Activated CD8-positive, alpha-beta T cell treated with anti-CD3 and anti-CD28 coated beads for 36 hours (primary cell): ENCODE measurements at regions not wholly inside any gene's neighbourhood (a gene's known extent, or its start where the extent isn't known, plus 50 kb on each side); places are given as distances from the start of the nearest gene placed in this dataset.

ENCODE experiments used
- ATAC-seq: fragments of 200-7000 bp; cut with Tn5 transposase; one replicate; pipeline ENCODE4 v1.10.0; 2021; ENCODE audit warnings: mild to moderate bottlenecking, moderate library complexity
- CTCF ChIA-PET: fragments of 350-600 bp; sonication (Branson Sonifier 250); formaldehyde crosslinking; loops from one replicate; lab custom pipeline; 2021; ENCODE audit warnings: antibody characterized with exemption; lab: Charles Lee
- POLR2A ChIA-PET: fragments of 350-600 bp; sonication (Branson Sonifier 250); formaldehyde crosslinking; loops from one replicate; lab custom pipeline; 2021; ENCODE audit warnings: antibody characterized with exemption; lab: Charles Lee
- DNase-seq: peaks from one replicate; pipeline ENCODE4 v3.0.0-alpha.2; 2020
- H3K27ac Mint-ChIP-seq: one replicate; pipeline ENCODE4 v1.8.0; 2021; ENCODE audit warnings: mild to moderate bottlenecking, mixed read lengths
- H3K27me3 Mint-ChIP-seq: one replicate; pipeline ENCODE4 v1.8.0; 2021; ENCODE audit warnings: mixed read lengths
- H3K36me3 Mint-ChIP-seq: one replicate; pipeline ENCODE4 v1.8.0; 2021; ENCODE audit warnings: low read depth, mixed read lengths
- H3K4me1 Mint-ChIP-seq: one replicate; pipeline ENCODE4 v1.8.0; 2021; ENCODE audit warnings: low read depth, mixed read lengths
- H3K4me3 Mint-ChIP-seq: one replicate; pipeline ENCODE4 v1.8.0; 2021; ENCODE audit warnings: mild to moderate bottlenecking, moderate library complexity, mixed read lengths
- H3K9me3 Mint-ChIP-seq: one replicate; pipeline ENCODE4 v1.8.0; 2021; ENCODE audit warnings: mixed read lengths
- CTCF ChIP-seq: fragments of 200-600 bp; IDR thresholded peaks from one replicate; pipeline ENCODE4 v1.8.0; 2022; ENCODE audit warnings: antibody characterized with exemption, mild to moderate bottlenecking
- intact Hi-C: fragments of 100-400 bp; cut with micrococcal nuclease; formaldehyde crosslinking; loops from one replicate; pipeline ENCODE4 v1.10.0; 2022

- ATAC-seq, result no peak
- peaks cover 7% of the 10 kb centered on the region for H3K9me3 Mint-ChIP-seq
- CTCF ChIA-PET, result no interaction called here
Observed at GRCh38 chr1:163673759-163674151, 352.0 kb downstream of the NUF2 start.

GRCh38 chr1:163674236-163674635 lies 352.5 kb downstream of the NUF2 start:
- Mint-ChIP-seq H3K27ac (no peak overlapping the region), H3K4me1 (no peaks in the 10 kb centered on the region), H3K9me3 (peaks cover 7% of the 10 kb centered on the region), H3K27me3 (peaks cover 1% of the 10 kb centered on the region), H3K4me3 (no peak overlapping the region), H3K36me3 (no peaks in the 10 kb centered on the region)
- no peak for TF ChIP-seq CTCF
- ChIA-PET CTCF (no interaction called here), POLR2A (no interaction called here)
- no peak for DNase-seq
- intact Hi-C loops, result no loop called here
- ATAC-seq, result no peak

More at GRCh38 chr1:163673759-163674151, 352.0 kb downstream of the NUF2 start:
- POLR2A ChIA-PET, result no interaction called here
- peaks cover 1% of the 10 kb centered on the region for H3K27me3 Mint-ChIP-seq
- H3K36me3 Mint-ChIP-seq, result no peaks in the 10 kb centered on the region
- no peak overlapping the region for H3K27ac Mint-ChIP-seq
- no peaks in the 10 kb centered on the region for H3K4me1 Mint-ChIP-seq
- no peak for TF ChIP-seq CTCF
- intact Hi-C loops, result no loop called here
- no peak overlapping the region for H3K4me3 Mint-ChIP-seq
- DNase-seq, result no peak

GRCh38 chr1:163684785-163685184 lies 363.0 kb downstream of the NUF2 start:
- Mint-ChIP-seq H3K4me3 (no peak overlapping the region), H3K27me3 (no peaks in the 10 kb centered on the region), H3K4me1 (no peaks in the 10 kb centered on the region), H3K9me3 (peaks cover 12% of the 10 kb centered on the region), H3K36me3 (no peaks in the 10 kb centered on the region), H3K27ac (no peak overlapping the region)
- DNase-seq (no peak), ATAC-seq (no peak)
- ChIA-PET CTCF (no interaction called here), POLR2A (no interaction called here)
- intact Hi-C loops, result no loop called here
- no peak for TF ChIP-seq CTCF

GRCh38 chr1:163692266-163692665 lies 370.5 kb downstream of the NUF2 start:
- DNase-seq (no peak), ATAC-seq (no peak)
- Mint-ChIP-seq H3K4me1 (no peaks in the 10 kb centered on the region), H3K27ac (no peak overlapping the region), H3K9me3 (peaks cover 7% of the 10 kb centered on the region), H3K4me3 (no peak overlapping the region), H3K36me3 (no peaks in the 10 kb centered on the region), H3K27me3 (no peaks in the 10 kb centered on the region)
- intact Hi-C loops, result no loop called here
- ChIA-PET CTCF (no interaction called here), POLR2A (no interaction called here)
- TF ChIP-seq CTCF, result no peak

- peaks cover 5% of the 10 kb centered on the region for H3K9me3 Mint-ChIP-seq
- H3K27me3 Mint-ChIP-seq, result no peaks in the 10 kb centered on the region
- H3K4me1 Mint-ChIP-seq, result no peaks in the 10 kb centered on the region
- no peaks in the 10 kb centered on the region for H3K36me3 Mint-ChIP-seq
- TF ChIP-seq CTCF, result no peak
- DNase-seq (no peak), ATAC-seq (no peak)
- intact Hi-C loops, result no loop called here
- H3K4me3 Mint-ChIP-seq, result no peak overlapping the region
- POLR2A ChIA-PET, result no interaction called here
- CTCF ChIA-PET, result no interaction called here
- H3K27ac Mint-ChIP-seq, result no peak overlapping the region
Observed at GRCh38 chr1:163697137-163697536, 375.4 kb downstream of the NUF2 start.
